ENCODE measurements at regions not wholly inside any gene's neighbourhood (a gene's known extent, or its start where the extent isn't known, plus 50 kb on each side); places are given as distances from the start of the nearest gene placed in this dataset.

DNA sequence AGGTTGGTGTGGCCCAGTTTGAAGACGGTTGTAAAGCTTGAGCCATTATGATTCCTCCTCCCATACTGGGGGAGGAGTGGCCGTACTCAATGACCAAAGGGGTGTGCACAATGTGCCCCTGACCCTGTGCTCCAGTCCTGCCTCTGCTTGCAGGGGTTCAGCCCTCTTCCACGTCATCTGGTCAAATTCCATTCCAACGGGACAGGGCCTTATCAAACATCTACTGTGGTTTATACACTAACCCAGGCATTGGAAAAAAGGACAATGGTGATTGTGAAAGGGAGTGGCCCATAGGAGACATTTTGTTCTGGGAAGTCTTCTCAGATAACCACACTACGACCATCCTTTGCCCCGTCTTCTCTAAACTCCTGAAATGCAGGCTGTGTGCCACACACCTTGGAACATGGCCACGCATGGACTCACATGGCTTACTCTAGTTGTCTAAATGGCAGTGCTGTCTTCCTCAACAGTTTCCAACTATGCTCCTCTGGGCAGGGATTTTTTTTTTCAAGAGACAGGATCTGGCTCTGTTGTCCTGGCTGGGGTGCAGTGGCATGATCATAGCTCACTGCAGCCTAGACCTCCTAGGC lies 103.0 kb downstream of the JCAD start:
- no peak overlapping the region for H3K4me3 Mint-ChIP-seq
- H3K4me1 Mint-ChIP-seq: peaks cover 0 to 9% of the 10 kb centered on the region in 2 experiments; a peak in 2 of 4 replicates
- no peak overlapping the region for H2BK12ac ChIP-seq (ENCODE audit: insufficient read length, low read depth, low read length)
- TF ChIP-seq, protein P1, sequence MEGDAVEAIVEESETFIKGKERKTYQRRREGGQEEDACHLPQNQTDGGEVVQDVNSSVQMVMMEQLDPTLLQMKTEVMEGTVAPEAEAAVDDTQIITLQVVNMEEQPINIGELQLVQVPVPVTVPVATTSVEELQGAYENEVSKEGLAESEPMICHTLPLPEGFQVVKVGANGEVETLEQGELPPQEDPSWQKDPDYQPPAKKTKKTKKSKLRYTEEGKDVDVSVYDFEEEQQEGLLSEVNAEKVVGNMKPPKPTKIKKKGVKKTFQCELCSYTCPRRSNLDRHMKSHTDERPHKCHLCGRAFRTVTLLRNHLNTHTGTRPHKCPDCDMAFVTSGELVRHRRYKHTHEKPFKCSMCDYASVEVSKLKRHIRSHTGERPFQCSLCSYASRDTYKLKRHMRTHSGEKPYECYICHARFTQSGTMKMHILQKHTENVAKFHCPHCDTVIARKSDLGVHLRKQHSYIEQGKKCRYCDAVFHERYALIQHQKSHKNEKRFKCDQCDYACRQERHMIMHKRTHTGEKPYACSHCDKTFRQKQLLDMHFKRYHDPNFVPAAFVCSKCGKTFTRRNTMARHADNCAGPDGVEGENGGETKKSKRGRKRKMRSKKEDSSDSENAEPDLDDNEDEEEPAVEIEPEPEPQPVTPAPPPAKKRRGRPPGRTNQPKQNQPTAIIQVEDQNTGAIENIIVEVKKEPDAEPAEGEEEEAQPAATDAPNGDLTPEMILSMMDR (conservative IDR thresholded peaks at IDR 0.05): no peak
- H2AFZ ChIP-seq (ENCODE audit: low read length): no peak overlapping the region
- no peak overlapping the region for H2BK120ac ChIP-seq (ENCODE audit: low read depth, low read length, poor library complexity, severe bottlenecking)
- no peaks in the 10 kb centered on the region for H4K20me1 ChIP-seq (ENCODE audit: control insufficient read depth, insufficient read depth, insufficient read length)
- H2BK15ac ChIP-seq (ENCODE audit: low read depth, low read length): no peak overlapping the region
- no peaks in the 10 kb centered on the region for H3K23me2 ChIP-seq (ENCODE audit: insufficient read length, low read depth, low read length, poor library complexity, severe bottlenecking)
- no peak for DNase-seq
- no peak overlapping the region for H2AK5ac ChIP-seq (ENCODE audit: insufficient read length, low read length)
- H3K4ac ChIP-seq (ENCODE audit: low read depth, low read length): no peak overlapping the region
- WGBS (ENCODE audit: extremely low coverage, insufficient read length, low lambda C conversion rate): no CpG with 5 or more reads among the region's 7 CpGs
- no peak overlapping the region for H4K91ac ChIP-seq (ENCODE audit: insufficient read length, low read depth, low read length)
- H3K18ac ChIP-seq (ENCODE audit: insufficient read length, low read depth, low read length): no peak overlapping the region
- no peaks in the 10 kb centered on the region for H3K27me3 ChIP-seq (ENCODE audit: insufficient read depth, low read length)
- H3K27me3 Mint-ChIP-seq (ENCODE audit: low read depth): no peaks in the 10 kb centered on the region; the same call in 1 of the 2 replicates
- peaks cover 0 to 2% of the 10 kb centered on the region in 2 experiments; a peak in 1 of 5 replicates for H3K9me3 Mint-ChIP-seq
- no peak overlapping the region for H2BK5ac ChIP-seq (ENCODE audit: insufficient read length, low read length)
- H3K36me3 Mint-ChIP-seq (ENCODE audit: insufficient read depth in 1 of 3, low read depth in 3 of 3): no peaks in the 10 kb centered on the region
- no peaks in the 10 kb centered on the region for H3K79me2 ChIP-seq (ENCODE audit: insufficient read depth, low read length)
- no peak overlapping the region for H3K27ac ChIP-seq (ENCODE audit: insufficient read length, low read depth, low read length)
- H3K4me1 ChIP-seq (ENCODE audit: insufficient read depth, low read length): no peaks in the 10 kb centered on the region
- no peak overlapping the region for H4K8ac ChIP-seq (replicated peaks; ENCODE audit: insufficient read length, low read depth, low read length)
- H3K4me2 ChIP-seq (ENCODE audit: insufficient read depth, insufficient read length, low read length): no peak overlapping the region
- no peak overlapping the region for H3T11ph ChIP-seq (ENCODE audit: low read length)
- no peak overlapping the region; a peak in 1 of 7 replicates for H3K27ac Mint-ChIP-seq
- H3K9ac ChIP-seq (ENCODE audit: extremely low read depth, insufficient read length, low read length): no peak overlapping the region
- no peak overlapping the region for H2BK20ac ChIP-seq (ENCODE audit: low read depth, low read length, poor library complexity, severe bottlenecking)
- H3K23ac ChIP-seq (ENCODE audit: insufficient read length, low read depth, low read length): no peak overlapping the region
- H3K14ac ChIP-seq (ENCODE audit: insufficient read depth, low read length): no peak overlapping the region
- H3K9me3 ChIP-seq (ENCODE audit: control insufficient read depth, low read depth, low read length): no peaks in the 10 kb centered on the region
- no peak overlapping the region for H3K56ac ChIP-seq (ENCODE audit: insufficient read length, low read depth, low read length)
- no peak overlapping the region for H4K5ac ChIP-seq (ENCODE audit: insufficient read length, low read depth, low read length)
- no peaks in the 10 kb centered on the region for H3K79me1 ChIP-seq (ENCODE audit: insufficient read depth, low read depth, low read length, poor library complexity, severe bottlenecking)
